ENCODE measurements at regions not wholly inside any gene's neighbourhood (a gene's known extent, or its start where the extent isn't known, plus 50 kb on each side); places are given as distances from the start of the nearest gene placed in this dataset.

- peaks cover 4% of the 10 kb centered on the region for H3K9me3 Mint-ChIP-seq
- H3K27ac Mint-ChIP-seq, result peak overlapping the region; percentile 63 to 88 (median 85)
- no peak overlapping the region for H3K4me3 Mint-ChIP-seq
- no peaks in the 10 kb centered on the region for H3K36me3 Mint-ChIP-seq (ENCODE audit: low read depth)
- no peak for TF ChIP-seq CTCF (IDR thresholded peaks at IDR 0.05; ENCODE audit: unreplicated experiment in 3 of 3)
- H3K27me3 Mint-ChIP-seq (ENCODE audit: low read depth), result no peaks in the 10 kb centered on the region
- H3K4me1 Mint-ChIP-seq, result peaks cover 44% of the 10 kb centered on the region
Observed at GRCh38 chr3:150146991-150147761, 176.5 kb upstream of the PFN2 start.

- Mint-ChIP-seq H3K9me3 (no peaks in the 10 kb centered on the region), H3K36me3 (ENCODE audit: low read depth) (no peaks in the 10 kb centered on the region), H3K4me3 (no peak overlapping the region), H3K4me1 (peaks cover 51% of the 10 kb centered on the region), H3K27ac (peak overlapping the region in 1 of 3 experiments; percentile 21), H3K27me3 (ENCODE audit: low read depth) (no peaks in the 10 kb centered on the region)
- no peak for TF ChIP-seq CTCF (IDR thresholded peaks at IDR 0.05; ENCODE audit: unreplicated experiment in 3 of 3)
Observed at GRCh38 chr3:150145659-150146058, 175.0 kb upstream of the PFN2 start.

- Mint-ChIP-seq H3K9me3 (no peaks in the 10 kb centered on the region), H3K27ac (no peak overlapping the region), H3K4me3 (no peak overlapping the region), H3K36me3 (ENCODE audit: low read depth) (no peaks in the 10 kb centered on the region), H3K4me1 (peaks cover 44% of the 10 kb centered on the region), H3K27me3 (ENCODE audit: low read depth) (no peaks in the 10 kb centered on the region)
- no peak for TF ChIP-seq CTCF (IDR thresholded peaks at IDR 0.05; ENCODE audit: unreplicated experiment in 3 of 3)
Observed at GRCh38 chr3:150144191-150144708, 173.6 kb upstream of the PFN2 start.

GRCh38 chr3:150142936-150143335 lies 172.2 kb upstream of the PFN2 start:
- Mint-ChIP-seq H3K4me3 (no peak overlapping the region), H3K27me3 (ENCODE audit: low read depth) (no peaks in the 10 kb centered on the region), H3K9me3 (no peaks in the 10 kb centered on the region), H3K27ac (peak overlapping the region; percentile 8 to 49 (median 27)), H3K36me3 (ENCODE audit: low read depth) (no peaks in the 10 kb centered on the region), H3K4me1 (peaks cover 36% of the 10 kb centered on the region)
- TF ChIP-seq CTCF (IDR thresholded peaks at IDR 0.05; ENCODE audit: unreplicated experiment in 3 of 3), result no peak

- Mint-ChIP-seq H3K36me3 (ENCODE audit: low read depth) (no peaks in the 10 kb centered on the region), H3K4me3 (no peak overlapping the region), H3K27ac (peak overlapping the region; percentile 48 to 51 (median 49)), H3K9me3 (no peaks in the 10 kb centered on the region), H3K27me3 (ENCODE audit: low read depth) (no peaks in the 10 kb centered on the region), H3K4me1 (peaks cover 25% of the 10 kb centered on the region)
- TF ChIP-seq CTCF (IDR thresholded peaks at IDR 0.05; ENCODE audit: unreplicated experiment in 3 of 3), result no peak
Observed at GRCh38 chr3:150141790-150142326, 171.2 kb upstream of the PFN2 start.
